HG02798 (cell line): ENCODE measurements at regions not wholly inside any gene's neighbourhood (a gene's known extent, or its start where the extent isn't known, plus 50 kb on each side); places are given as distances from the start of the nearest gene placed in this dataset.
A peak's percentile ranks its signal among the peaks of the same experiment; 100 is the strongest.

Experiments
- ATAC-seq: cut with Tn5 transposase; IDR thresholded peaks from one replicate; pipeline ENCODE4 v1.9.1; 2021; ENCODE audit warnings: mild to moderate bottlenecking; ENCODE audit not compliant: unreplicated experiment, poor library complexity

- ATAC-seq: no peak
Observed at GRCh38 chr10:44203535-44203934, 181.4 kb downstream of the CXCL12 start.

DNA sequence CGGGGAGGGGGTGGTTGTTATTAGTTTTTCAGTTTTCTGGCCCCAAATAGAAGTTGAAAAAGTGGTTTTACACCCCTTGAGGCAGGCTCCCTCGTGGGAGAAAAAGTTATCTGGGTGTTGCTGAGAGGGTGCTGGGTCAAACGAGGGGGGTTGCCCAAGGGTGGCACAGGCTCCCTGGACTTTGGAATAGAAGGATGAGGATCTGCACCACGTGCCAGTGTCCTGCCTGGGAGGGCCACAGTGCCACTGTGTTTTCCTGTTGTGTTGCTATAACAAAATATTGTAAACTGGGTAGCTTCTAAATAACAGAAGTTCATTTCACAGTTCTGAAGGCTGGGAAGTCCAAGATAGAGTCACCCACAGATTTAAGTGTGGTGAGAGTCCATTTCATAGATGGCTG is 181.9 kb downstream of the CXCL12 start:
- no peak for ATAC-seq

- no peak for ATAC-seq
Observed at GRCh38 chr10:44201656-44202055, 183.2 kb downstream of the CXCL12 start.

DNA sequence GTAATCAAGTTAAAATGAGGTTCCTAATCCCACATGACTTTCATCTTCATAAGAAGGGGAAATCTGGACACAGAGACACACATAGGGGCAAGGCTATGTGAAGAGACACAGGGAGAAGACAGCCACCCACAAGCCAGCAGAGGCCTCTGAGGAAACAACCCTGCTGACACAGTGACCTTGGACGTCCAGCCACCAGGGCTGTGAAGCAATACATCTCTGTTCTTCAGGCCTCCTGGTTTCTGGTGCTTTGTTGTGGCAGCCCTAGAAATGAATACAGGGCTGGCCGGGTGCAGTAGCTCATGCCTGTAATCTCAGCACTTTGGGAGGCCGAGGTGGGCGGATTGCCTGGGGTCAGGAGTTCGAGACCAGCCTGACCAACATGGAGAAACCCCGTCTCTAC is 183.9 kb downstream of the CXCL12 start:
- no peak for ATAC-seq

DNA sequence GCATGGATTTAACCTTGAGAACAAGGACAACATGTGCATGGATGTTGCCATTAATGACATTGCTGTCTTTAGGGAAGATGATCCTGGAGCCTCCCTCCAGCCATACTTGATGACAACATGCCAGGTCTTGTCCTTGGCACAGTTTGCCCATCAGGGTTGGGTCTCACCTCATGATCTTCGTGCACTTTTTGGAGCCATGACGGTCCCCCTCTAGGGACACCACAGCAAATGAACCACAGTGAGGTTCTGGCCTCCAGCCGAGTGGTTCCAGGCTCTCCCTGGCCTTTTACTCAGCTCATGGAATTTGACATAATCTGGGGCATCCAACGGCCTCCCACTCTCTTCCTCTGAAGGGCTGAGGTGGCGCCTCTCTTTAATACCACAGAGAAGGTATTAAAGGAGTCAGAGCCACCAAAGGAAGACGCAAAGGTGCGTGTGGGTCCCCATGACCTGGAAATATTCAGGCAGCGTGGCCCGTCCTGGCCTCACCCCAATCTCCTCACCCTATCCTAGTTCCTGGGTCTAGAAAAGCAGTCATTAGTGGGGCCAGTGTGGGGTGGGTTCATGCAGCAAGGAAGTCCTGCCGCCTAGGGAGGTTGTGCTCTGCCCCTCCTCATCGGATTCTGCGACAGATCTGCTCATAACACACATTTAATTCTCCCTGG is 184.8 kb downstream of the CXCL12 start:
- no peak for ATAC-seq

GRCh38 chr10:44199267-44199666 is 185.6 kb downstream of the CXCL12 start:
- ATAC-seq: no peak

DNA sequence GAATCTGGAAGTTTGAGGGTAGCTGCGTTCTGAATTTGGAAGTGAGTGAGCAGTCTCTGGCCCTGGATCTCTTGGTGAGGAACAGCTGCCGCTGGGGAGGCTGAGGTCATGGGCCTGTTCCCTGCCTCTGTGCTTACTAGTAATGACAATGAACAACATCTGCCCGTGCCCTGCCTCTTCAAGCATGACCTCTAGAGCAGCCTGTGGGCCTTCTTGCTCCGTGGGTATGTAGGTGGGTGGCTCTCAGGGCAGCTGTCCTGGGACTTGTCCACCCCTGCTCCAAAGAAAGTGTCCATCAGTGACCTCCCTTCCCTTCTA is 186.2 kb downstream of the CXCL12 start:
- peak; percentile 37 for ATAC-seq

- peak; percentile 68 for ATAC-seq
Observed at GRCh38 chr10:44198096-44198779, 186.7 kb downstream of the CXCL12 start.

GRCh38 chr10:44197646-44198045 is 187.3 kb downstream of the CXCL12 start:
- no peak for ATAC-seq

DNA sequence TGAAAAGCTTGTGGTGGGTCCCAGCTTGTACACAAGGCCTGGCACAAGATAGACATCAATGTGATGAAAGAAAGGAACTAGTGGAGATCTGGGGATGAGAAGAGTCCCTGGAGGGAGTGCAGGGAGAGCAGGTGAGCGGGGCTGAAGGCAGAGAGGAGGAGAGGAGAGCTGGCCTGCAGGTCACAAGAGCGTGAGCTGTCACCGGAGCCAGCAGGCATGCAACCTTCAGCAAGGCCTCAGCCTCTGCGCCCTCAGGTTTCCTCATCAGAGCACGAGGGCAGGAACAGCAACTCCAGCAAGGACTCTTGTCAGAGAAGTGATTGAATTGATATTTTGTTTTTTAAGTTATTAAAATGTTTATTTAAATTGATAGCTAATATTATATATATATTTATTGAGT is 188.6 kb downstream of the CXCL12 start:
- ATAC-seq: no peak

DNA sequence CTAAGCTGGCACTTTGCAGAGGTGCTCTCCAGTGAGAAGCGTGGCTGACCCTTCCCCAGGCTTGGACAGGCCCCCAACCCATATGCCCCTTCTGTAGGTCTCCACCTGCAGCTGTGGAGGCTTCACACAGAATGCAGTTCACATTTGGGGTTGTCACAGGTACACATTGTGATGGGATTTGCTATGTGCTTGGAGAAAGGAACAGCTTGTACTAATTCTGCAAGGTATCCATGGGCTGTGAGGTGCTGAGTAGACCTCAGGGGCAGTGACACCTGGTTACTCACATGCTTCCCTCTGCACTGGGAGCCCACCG is 188.9 kb downstream of the CXCL12 start:
- no peak for ATAC-seq

DNA sequence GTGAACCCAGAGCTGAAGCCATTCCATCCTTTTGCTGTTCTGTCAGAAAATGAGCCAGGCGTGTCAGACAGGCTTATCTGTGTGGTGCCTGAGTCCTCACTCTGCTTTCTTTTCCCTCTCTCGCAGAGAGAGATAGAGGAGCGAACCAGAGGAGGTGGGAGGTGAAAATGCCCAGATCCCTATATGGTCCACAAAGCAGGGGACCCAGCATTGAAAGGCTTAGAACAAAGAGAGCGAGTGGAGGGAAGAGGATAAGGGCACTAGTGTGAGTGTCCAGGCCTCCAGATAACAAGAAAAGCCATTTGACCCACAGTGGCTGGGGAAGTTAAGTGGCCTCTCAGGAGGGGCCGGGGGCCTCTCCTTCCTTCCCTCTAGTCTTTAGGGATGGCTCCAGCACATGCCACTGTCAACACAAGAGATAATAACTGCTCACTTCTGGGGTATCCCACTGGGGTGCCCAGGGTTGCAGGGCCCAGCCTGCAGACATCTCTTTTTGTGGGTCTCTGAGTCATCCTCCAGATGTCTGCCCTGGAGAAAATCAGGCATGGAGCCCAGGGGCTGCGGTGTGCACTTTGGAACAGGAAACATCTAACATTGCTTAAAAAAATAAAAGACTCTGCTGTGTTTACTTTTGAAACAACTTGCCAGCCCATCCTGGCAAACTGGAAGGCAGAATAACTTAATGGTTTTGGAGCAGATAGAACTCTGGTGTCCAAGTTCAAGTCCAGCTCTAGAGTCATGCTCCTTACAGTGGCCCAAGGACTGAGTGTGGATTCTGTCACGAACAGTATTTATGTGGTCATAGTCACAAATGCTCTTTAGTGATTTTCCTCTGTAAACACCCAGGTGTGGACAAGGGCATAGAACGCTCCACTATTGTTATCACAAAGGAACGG is 189.5 kb downstream of the CXCL12 start:
- no peak for ATAC-seq

- ATAC-seq: no peak
Observed at GRCh38 chr10:44194435-44194834, 190.5 kb downstream of the CXCL12 start.

- ATAC-seq: no peak
Observed at GRCh38 chr10:44193567-44194220, 191.2 kb downstream of the CXCL12 start.

GRCh38 chr10:44193166-44193565 is 191.7 kb downstream of the CXCL12 start:
- no peak for ATAC-seq

DNA sequence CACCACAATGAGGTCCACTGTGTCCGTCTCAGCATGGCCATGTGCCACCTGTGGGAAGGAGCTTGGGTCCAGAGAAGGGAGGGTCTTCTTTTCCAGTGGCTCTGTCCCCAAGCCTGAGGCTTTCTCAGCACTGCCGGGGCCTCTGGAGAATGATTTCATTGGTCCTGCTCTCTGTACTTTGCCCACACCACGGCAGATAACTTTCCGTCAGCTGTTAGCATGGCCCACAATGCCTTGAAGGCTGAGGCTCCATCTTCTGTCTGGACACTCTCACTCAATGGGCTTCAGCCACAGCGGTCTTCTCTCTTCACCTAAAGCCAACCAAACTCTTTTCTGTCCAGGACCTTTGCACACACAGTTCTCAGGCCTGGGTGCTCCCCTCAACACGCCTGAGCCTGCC is 192.5 kb downstream of the CXCL12 start:
- no peak for ATAC-seq

DNA sequence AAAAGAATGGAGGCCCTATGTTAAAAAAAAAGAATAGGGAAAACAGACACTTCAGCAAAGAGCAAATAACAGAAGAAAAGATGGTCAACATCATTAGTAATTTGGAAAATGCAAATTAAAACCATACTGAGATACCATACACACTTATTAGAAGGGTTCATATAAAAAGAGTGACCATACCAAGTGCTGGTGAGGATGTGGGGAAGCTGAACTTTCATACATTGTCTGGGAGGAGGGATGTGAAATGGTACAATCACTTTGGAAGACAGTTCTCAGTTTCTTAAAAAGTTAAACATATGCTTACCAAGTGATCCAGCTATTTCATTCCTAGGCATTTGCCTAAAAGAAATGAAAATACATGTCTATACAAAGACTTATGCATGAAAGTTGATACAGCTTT is 194.4 kb downstream of the CXCL12 start:
- no peak for ATAC-seq

DNA sequence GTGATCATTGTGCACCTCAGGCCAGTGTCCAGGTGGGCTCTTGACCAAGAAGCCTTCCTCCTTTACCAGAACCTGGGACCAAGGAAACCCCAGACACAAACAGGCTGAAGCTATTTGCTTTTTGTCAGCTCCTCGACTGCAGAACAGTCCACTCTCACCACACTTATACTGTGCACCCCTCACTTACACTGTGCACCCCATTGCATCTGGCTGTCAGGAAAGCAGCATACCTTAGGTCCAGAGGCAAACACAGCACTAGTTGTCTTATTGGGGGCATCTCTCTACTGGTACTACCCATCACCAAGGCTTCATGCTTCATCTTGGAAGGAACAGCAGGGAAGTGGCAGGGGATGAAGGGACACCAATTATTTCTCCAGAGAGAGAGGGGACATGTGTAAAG is 198.1 kb downstream of the CXCL12 start:
- no peak for ATAC-seq

DNA sequence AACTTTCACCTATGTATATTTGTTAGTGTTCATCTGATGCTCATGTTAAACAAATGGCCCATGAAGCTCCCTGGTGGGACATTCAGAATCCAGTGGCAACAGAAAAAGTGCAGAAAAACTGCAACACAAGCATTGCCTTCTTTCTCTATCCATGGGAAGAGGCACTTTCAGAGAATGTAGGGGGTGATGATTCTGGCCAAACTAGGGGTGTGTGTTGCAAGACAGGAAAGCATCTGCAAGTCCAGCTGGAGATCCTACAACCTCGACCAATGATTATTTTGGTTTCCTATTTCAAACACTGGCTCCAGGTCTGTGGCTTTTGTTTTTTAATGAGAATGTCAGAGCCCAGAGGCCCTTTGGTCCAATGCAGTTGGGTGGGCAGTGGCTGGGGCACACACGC is 198.7 kb downstream of the CXCL12 start:
- no peak for ATAC-seq

DNA sequence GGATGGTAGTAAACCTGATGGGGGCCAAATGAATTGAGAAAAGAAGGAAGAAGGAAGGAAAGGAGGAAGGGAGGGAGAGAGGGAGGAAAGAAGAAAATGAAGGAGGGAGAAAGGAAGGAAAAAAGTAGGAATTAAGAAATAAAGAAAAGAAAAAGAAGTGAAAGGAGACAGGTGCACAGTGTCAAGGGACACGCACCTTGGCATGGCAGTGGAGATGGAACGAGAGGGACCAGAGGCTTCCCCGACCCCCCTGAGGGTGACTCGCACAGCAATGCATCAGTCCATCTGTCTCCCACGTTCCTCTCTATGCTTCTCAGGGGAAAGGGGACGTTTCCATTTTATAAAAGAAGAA is 199.6 kb downstream of the CXCL12 start:
- no peak for ATAC-seq

DNA sequence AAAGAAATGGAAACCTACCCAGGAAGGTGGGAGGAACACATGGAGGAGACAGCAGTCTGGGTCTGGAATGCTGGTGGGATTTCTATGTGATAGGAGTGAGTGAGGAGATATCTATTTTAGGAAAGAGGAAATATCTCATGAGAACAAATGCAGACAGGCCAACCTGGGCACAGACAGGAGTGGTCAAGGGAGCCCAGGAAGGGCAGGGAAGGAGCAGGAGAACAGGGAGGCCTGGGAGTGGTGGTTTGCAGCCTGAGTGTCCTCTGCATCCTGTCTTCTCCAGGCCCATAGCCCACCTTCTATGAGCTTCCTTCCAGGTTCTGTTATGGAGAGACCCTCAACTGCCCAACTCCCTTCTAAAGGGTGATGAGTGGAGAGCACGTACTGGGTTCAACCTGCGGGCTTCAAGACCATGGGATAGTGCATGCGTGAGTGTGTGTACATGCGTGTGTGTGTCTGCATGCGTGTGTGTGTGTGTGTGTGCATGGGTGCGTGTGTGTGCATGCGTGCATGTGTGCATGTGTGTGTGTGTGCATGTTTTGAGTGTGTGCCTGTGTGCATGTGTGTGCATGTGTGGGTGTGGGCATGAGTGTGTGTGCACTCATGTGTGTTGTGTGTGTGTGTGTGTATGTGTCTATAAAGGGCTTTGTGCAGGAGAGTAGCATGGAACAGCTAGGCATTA is 200.1 kb downstream of the CXCL12 start:
- no peak for ATAC-seq
